DOHH2 (cell line): ENCODE measurements at regions not wholly inside any gene's neighbourhood (a gene's known extent, or its start where the extent isn't known, plus 50 kb on each side); places are given as distances from the start of the nearest gene placed in this dataset.

Experiments
- H3F3A ChIP-seq: fragments of 200-600 bp; sonication (generic), shearing (Covaris generic); 2 replicates; pipeline ENCODE4 v1.6.0; 2016; ENCODE audit warnings: antibody characterized with exemption, mild to moderate bottlenecking; ENCODE audit not compliant: control insufficient read depth, insufficient read depth
- H3K27ac ChIP-seq: fragments of 200-600 bp; sonication (generic); 2 replicates; pipeline ENCODE4 v1.5.1; 2014; ENCODE audit warnings: low read depth, mild to moderate bottlenecking, low read length, moderate library complexity
- H3K27me3 ChIP-seq: fragments of 200-600 bp; sonication (generic); 2 replicates; pipeline ENCODE4 v1.6.1; 2014; ENCODE audit warnings: mild to moderate bottlenecking, low read length, mixed read lengths; ENCODE audit not compliant: control insufficient read depth
- H3K36me3 ChIP-seq: fragments of 200-600 bp; sonication (generic); 2 replicates; pipeline ENCODE4 v1.6.1; 2014; ENCODE audit warnings: mild to moderate bottlenecking, low read length, moderate library complexity, mixed read lengths; ENCODE audit not compliant: control insufficient read depth
- H3K4me1 ChIP-seq: fragments of 200-600 bp; sonication (generic); 2 replicates; pipeline ENCODE4 v1.6.1; 2014; ENCODE audit warnings: mild to moderate bottlenecking, low read length, mixed read lengths; ENCODE audit not compliant: control insufficient read depth
- H3K4me2 ChIP-seq: fragments of 200-600 bp; sonication (generic); 2 replicates; pipeline ENCODE4 v1.6.0; 2014; ENCODE audit warnings: mild to moderate bottlenecking, low read length, moderate library complexity
- H3K4me3 ChIP-seq: fragments of 200-600 bp; sonication (generic); 2 replicates; pipeline ENCODE4 v1.5.1; 2014; ENCODE audit warnings: mild to moderate bottlenecking, low read length, mixed read lengths
- H3K79me2 ChIP-seq: fragments of 200-600 bp; sonication (generic); 2 replicates; pipeline ENCODE4 v1.6.1; 2014; ENCODE audit warnings: mild to moderate bottlenecking, low read length, mixed read lengths; ENCODE audit not compliant: control insufficient read depth
- H3K9me2 ChIP-seq: fragments of 200-600 bp; sonication (generic); replicated peaks from 2 replicates; pipeline ENCODE4 v1.6.1; 2014; ENCODE audit warnings: mild to moderate bottlenecking, low read length, mixed read lengths; ENCODE audit not compliant: control insufficient read depth
- H3K9me3 ChIP-seq: fragments of 200-600 bp; sonication (generic); 2 replicates; pipeline ENCODE4 v1.6.1; 2014; ENCODE audit warnings: antibody characterized with exemption, low read length, mixed read lengths; ENCODE audit not compliant: control insufficient read depth, insufficient read depth
- H4K20me1 ChIP-seq: fragments of 200-600 bp; sonication (generic); 2 replicates; pipeline ENCODE4 v1.6.0; 2014; ENCODE audit warnings: low read depth, mild to moderate bottlenecking, antibody characterized with exemption, low read length, moderate library complexity; ENCODE audit not compliant: control insufficient read depth, insufficient read depth
- CTCF ChIP-seq: fragments of 200-600 bp; sonication (generic); IDR thresholded peaks from one replicate; pipeline ENCODE4 v1.5.1; 2014; ENCODE audit warnings: antibody characterized with exemption, mild to moderate bottlenecking, low read depth, low read length; ENCODE audit not compliant: poor library complexity, severe bottlenecking
- EZH2phosphoT487 ChIP-seq: fragments of 200-600 bp; sonication (generic); IDR thresholded peaks from 2 replicates; pipeline ENCODE4 v1.6.1; 2017; ENCODE audit warnings: borderline replicate concordance, mild to moderate bottlenecking, antibody characterized with exemption, low read length, moderate library complexity, mixed read lengths

- H3K4me2 ChIP-seq: no peak overlapping the region
- no peaks in the 10 kb centered on the region for H3F3A ChIP-seq
- no peaks in the 10 kb centered on the region for H3K4me1 ChIP-seq
- H4K20me1 ChIP-seq: no peaks in the 10 kb centered on the region
- H3K36me3 ChIP-seq: no peaks in the 10 kb centered on the region
- no peaks in the 10 kb centered on the region for H3K79me2 ChIP-seq
- H3K27me3 ChIP-seq: peaks cover 17% of the 10 kb centered on the region
- H3K9me3 ChIP-seq: peaks cover 6% of the 10 kb centered on the region; the same call in 1 of the 2 replicates
- H3K4me3 ChIP-seq: no peak overlapping the region
- H3K27ac ChIP-seq: no peak overlapping the region
- no peaks in the 10 kb centered on the region for H3K9me2 ChIP-seq
- no peak for TF ChIP-seq EZH2phosphoT487
- no peak for TF ChIP-seq CTCF
Observed at GRCh38 chr7:22618528-22618927, 108.5 kb upstream of the IL6 start.

GRCh38 chr7:22617166-22617565 is 109.8 kb upstream of the IL6 start:
- no peak overlapping the region for H3K4me2 ChIP-seq
- no peak overlapping the region for H3K4me3 ChIP-seq
- no peaks in the 10 kb centered on the region for H3K4me1 ChIP-seq
- TF ChIP-seq EZH2phosphoT487: no peak
- no peak for TF ChIP-seq CTCF
- H3K9me3 ChIP-seq: peaks cover 6% of the 10 kb centered on the region; the same call in 1 of the 2 replicates
- no peak overlapping the region for H3K27ac ChIP-seq
- peaks cover 26% of the 10 kb centered on the region for H3K27me3 ChIP-seq
- no peaks in the 10 kb centered on the region for H4K20me1 ChIP-seq
- H3K36me3 ChIP-seq: no peaks in the 10 kb centered on the region
- H3F3A ChIP-seq: no peaks in the 10 kb centered on the region
- H3K79me2 ChIP-seq: no peaks in the 10 kb centered on the region
- H3K9me2 ChIP-seq: no peaks in the 10 kb centered on the region

DNA sequence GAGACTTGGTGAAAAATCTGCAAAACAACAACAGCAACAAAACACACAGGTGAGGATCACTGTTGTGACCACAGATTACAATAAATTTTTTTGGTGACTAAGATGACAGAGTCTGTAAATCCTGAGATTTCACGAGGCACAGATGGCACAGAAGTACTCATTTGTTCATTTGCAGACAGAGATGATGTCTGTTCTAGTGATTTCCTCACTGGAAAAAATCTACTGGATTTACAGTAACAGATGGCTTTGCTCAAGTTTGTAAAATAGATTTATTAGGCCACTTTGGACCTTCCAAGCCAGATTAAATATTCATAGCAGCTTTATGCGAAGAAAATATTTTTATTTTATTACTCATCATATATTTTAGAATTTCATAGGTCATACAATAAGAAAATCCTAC is 113.5 kb upstream of the IL6 start:
- no peak overlapping the region for H3K4me2 ChIP-seq
- H3K4me1 ChIP-seq: no peaks in the 10 kb centered on the region
- H3K9me3 ChIP-seq: peaks cover 6% of the 10 kb centered on the region; the same call in 1 of the 2 replicates
- no peaks in the 10 kb centered on the region for H3K79me2 ChIP-seq
- H4K20me1 ChIP-seq: no peaks in the 10 kb centered on the region
- TF ChIP-seq EZH2phosphoT487: no peak
- no peak for TF ChIP-seq CTCF
- no peak overlapping the region for H3K4me3 ChIP-seq
- no peaks in the 10 kb centered on the region for H3K9me2 ChIP-seq
- no peaks in the 10 kb centered on the region for H3F3A ChIP-seq
- peaks cover 46% of the 10 kb centered on the region for H3K27me3 ChIP-seq
- H3K36me3 ChIP-seq: no peaks in the 10 kb centered on the region
- no peak overlapping the region for H3K27ac ChIP-seq
